ENCODE measurements at regions not wholly inside any gene's neighbourhood (a gene's known extent, or its start where the extent isn't known, plus 50 kb on each side); places are given as distances from the start of the nearest gene placed in this dataset.

DNA sequence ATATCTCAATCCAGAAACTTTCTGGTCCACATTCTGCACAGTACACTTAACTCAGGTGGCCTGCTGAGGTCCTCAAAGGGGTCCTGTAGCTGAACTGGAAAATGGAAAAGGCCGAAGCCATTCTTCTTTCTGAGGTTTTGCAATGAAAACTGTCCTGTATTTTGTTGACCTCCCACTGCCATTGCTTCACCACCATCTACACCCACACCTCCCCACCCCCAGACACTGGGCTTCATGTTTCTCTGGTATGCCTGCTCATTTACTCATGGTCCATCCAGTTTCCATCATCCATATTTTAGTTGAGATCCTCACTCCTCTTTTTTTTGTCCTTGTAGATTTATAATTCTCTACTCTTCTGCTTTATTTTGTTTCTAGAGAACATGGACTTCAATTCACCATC lies 115.7 kb upstream of the SLC24A5 start:
- Histone ChIP-seq H3K4ac (ENCODE audit: low read depth, low read length) (no peak overlapping the region), H3K18ac (ENCODE audit: low read length) (no peak overlapping the region), H3K36me3 (ENCODE audit: control insufficient read depth in 1 of 2, insufficient read depth in 2 of 2, low read length in 2 of 2) (no peaks in the 10 kb centered on the region), H2BK5ac (ENCODE audit: low read depth, low read length, poor library complexity) (no peak overlapping the region), H3K27ac (ENCODE audit: low read depth, low read length) (no peak overlapping the region), H3K9ac (ENCODE audit: low read length) (no peak overlapping the region), H3K79me1 (ENCODE audit: low read length) (no peaks in the 10 kb centered on the region), H3K79me2 (ENCODE audit: control insufficient read depth, insufficient read depth, low read length, poor library complexity) (no peaks in the 10 kb centered on the region), H2BK120ac (ENCODE audit: insufficient read depth, low read length, poor library complexity) (no peak overlapping the region), H4K12ac (ENCODE audit: low read depth, low read length) (no peak overlapping the region), H3K4me2 (ENCODE audit: low read length) (no peak overlapping the region), H3K14ac (ENCODE audit: low read length) (no peak overlapping the region), H2BK12ac (ENCODE audit: low read length) (no peak overlapping the region), H3K9me3 (ENCODE audit: insufficient read depth, low read depth, low read length) (peaks cover 2% of the 10 kb centered on the region), H2AFZ (ENCODE audit: insufficient read depth, low read length, poor library complexity) (no peak overlapping the region), H4K91ac (ENCODE audit: low read depth, low read length) (no peak overlapping the region), H3K4me3 (ENCODE audit: low read depth, low read length) (no peak overlapping the region), H3K4me1 (ENCODE audit: control insufficient read depth in 1 of 2, insufficient read depth in 2 of 2, low read length in 2 of 2) (peaks cover 0 to 2% of the 10 kb centered on the region in 2 experiments), H2AK5ac (ENCODE audit: low read length) (no peak overlapping the region), H3K23ac (ENCODE audit: low read length) (no peak overlapping the region), H3K27me3 (ENCODE audit: insufficient read depth, low read length) (no peaks in the 10 kb centered on the region), H4K8ac (ENCODE audit: low read depth, low read length) (no peak overlapping the region)
- no peak for DNase-seq
- no CpG with 5 or more reads among the region's 1 CpG for WGBS (ENCODE audit: extremely low coverage, insufficient coverage, insufficient read length)

DNA sequence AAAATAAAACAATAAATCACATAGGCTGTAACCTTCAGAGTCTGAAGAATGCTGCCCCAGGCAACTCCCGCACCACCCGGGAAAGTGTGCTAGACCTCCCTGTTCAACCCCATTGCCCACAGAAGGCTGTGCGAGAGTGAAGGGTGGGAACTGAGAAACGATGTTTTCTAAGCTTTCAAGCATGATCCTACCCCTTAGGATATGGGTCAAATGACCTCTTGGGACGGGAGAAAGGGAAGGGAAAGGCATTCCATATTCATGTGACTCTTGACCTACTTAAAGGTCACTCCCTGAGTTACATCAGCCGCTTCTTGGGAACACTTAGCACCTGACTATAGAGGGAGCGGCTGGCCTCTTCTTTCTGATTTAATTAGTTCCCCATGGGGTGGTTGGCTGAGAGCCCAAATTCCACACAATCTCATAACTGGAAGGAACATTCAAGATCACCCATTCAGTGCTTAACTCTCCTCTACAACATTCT lies 114.7 kb upstream of the SLC24A5 start:
- Histone ChIP-seq H4K8ac (ENCODE audit: low read depth, low read length) (no peak overlapping the region), H3K14ac (ENCODE audit: low read length) (no peak overlapping the region), H3K79me1 (ENCODE audit: low read length) (no peaks in the 10 kb centered on the region), H3K4me2 (ENCODE audit: low read length) (no peak overlapping the region), H3K79me2 (ENCODE audit: control insufficient read depth, insufficient read depth, low read length, poor library complexity) (no peaks in the 10 kb centered on the region), H3K36me3 (ENCODE audit: control insufficient read depth in 1 of 2, insufficient read depth in 2 of 2, low read length in 2 of 2) (no peaks in the 10 kb centered on the region), H2BK12ac (ENCODE audit: low read length) (no peak overlapping the region), H3K9ac (ENCODE audit: low read length) (no peak overlapping the region), H2AK5ac (ENCODE audit: low read length) (no peak overlapping the region), H4K12ac (ENCODE audit: low read depth, low read length) (no peak overlapping the region), H3K27ac (ENCODE audit: low read depth, low read length) (no peak overlapping the region), H3K4me3 (ENCODE audit: low read depth, low read length) (no peak overlapping the region), H3K9me3 (ENCODE audit: insufficient read depth, low read depth, low read length) (peaks cover 2% of the 10 kb centered on the region), H3K4ac (ENCODE audit: low read depth, low read length) (no peak overlapping the region), H2BK120ac (ENCODE audit: insufficient read depth, low read length, poor library complexity) (no peak overlapping the region), H4K91ac (ENCODE audit: low read depth, low read length) (no peak overlapping the region), H2AFZ (ENCODE audit: insufficient read depth, low read length, poor library complexity) (no peak overlapping the region), H3K23ac (ENCODE audit: low read length) (no peak overlapping the region), H3K4me1 (ENCODE audit: control insufficient read depth in 1 of 2, insufficient read depth in 2 of 2, low read length in 2 of 2) (peaks cover 0 to 2% of the 10 kb centered on the region in 2 experiments), H3K18ac (ENCODE audit: low read length) (no peak overlapping the region), H3K27me3 (ENCODE audit: insufficient read depth, low read length) (no peaks in the 10 kb centered on the region), H2BK5ac (ENCODE audit: low read depth, low read length, poor library complexity) (no peak overlapping the region)
- no peak for DNase-seq
- WGBS (ENCODE audit: extremely low coverage, insufficient coverage, insufficient read length), result no CpG with 5 or more reads among the region's 7 CpGs

DNA sequence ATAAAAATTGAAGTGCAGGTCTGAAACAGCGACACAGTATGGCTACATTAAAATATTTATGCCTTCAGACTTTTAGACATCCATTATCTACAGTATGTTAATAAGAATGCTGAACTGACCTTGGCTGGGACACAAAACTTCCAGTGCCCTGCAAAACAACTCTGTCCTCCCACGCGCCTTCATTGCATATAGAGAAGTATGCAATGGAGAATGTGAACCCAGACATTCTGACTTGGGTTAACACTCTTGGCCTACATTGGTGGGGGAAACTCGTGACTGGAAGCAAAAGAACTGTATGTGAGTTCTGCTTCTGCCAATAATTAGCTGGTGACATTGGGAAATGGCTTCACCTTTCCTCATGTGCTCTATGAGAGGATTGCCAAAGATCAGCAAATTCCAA lies 110.5 kb upstream of the SLC24A5 start:
- no peak overlapping the region for H2AFZ ChIP-seq (ENCODE audit: insufficient read depth, low read length, poor library complexity)
- H3K14ac ChIP-seq (ENCODE audit: low read length), result no peak overlapping the region
- no peaks in the 10 kb centered on the region for H3K79me1 ChIP-seq (ENCODE audit: low read length)
- H2BK120ac ChIP-seq (ENCODE audit: insufficient read depth, low read length, poor library complexity), result no peak overlapping the region
- H3K23ac ChIP-seq (ENCODE audit: low read length), result no peak overlapping the region
- H4K8ac ChIP-seq (ENCODE audit: low read depth, low read length), result no peak overlapping the region
- H3K27me3 ChIP-seq (ENCODE audit: insufficient read depth, low read length), result no peaks in the 10 kb centered on the region
- H4K91ac ChIP-seq (ENCODE audit: low read depth, low read length), result no peak overlapping the region
- peaks cover 2% of the 10 kb centered on the region for H3K9me3 ChIP-seq (ENCODE audit: insufficient read depth, low read depth, low read length)
- H3K4me1 ChIP-seq (ENCODE audit: control insufficient read depth in 1 of 2, insufficient read depth in 2 of 2, low read length in 2 of 2), result peaks cover 0 to 5% of the 10 kb centered on the region in 2 experiments
- no peak overlapping the region for H2BK12ac ChIP-seq (ENCODE audit: low read length)
- H3K18ac ChIP-seq (ENCODE audit: low read length), result no peak overlapping the region
- WGBS (ENCODE audit: extremely low coverage, insufficient coverage, insufficient read length), result no CpG with 5 or more reads among the region's 4 CpGs
- no peak for DNase-seq
- H2BK5ac ChIP-seq (ENCODE audit: low read depth, low read length, poor library complexity), result no peak overlapping the region
- no peak overlapping the region for H4K12ac ChIP-seq (ENCODE audit: low read depth, low read length)
- no peak overlapping the region for H3K4me3 ChIP-seq (ENCODE audit: low read depth, low read length)
- no peak overlapping the region for H2AK5ac ChIP-seq (ENCODE audit: low read length)
- no peak overlapping the region for H3K9ac ChIP-seq (ENCODE audit: low read length)
- H3K79me2 ChIP-seq (ENCODE audit: control insufficient read depth, insufficient read depth, low read length, poor library complexity), result no peaks in the 10 kb centered on the region
- no peak overlapping the region for H3K4ac ChIP-seq (ENCODE audit: low read depth, low read length)
- H3K27ac ChIP-seq (ENCODE audit: low read depth, low read length), result no peak overlapping the region
- no peaks in the 10 kb centered on the region for H3K36me3 ChIP-seq (ENCODE audit: control insufficient read depth in 1 of 2, insufficient read depth in 2 of 2, low read length in 2 of 2)
- no peak overlapping the region for H3K4me2 ChIP-seq (ENCODE audit: low read length)

DNA sequence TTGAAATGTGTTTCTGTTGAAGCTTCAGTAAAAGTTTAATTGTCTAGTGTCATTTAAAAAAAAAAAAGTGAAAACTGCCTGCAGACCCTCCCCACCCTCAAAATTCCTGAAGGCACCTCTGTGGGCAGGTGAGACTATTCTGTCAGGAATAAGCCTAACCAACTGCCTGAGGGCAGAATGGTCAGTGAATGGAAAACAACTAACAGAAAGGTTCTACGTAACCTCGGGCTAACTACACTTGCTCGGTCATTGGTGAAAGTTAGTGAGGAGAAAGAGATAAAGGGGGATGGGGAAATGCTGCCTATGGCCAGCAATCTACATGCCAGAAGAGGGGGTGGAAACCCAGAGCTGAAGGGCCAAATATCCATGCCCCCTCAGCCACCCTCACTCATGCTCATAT lies 108.6 kb upstream of the SLC24A5 start:
- Histone ChIP-seq H2BK12ac (ENCODE audit: low read length) (no peak overlapping the region), H3K27ac (ENCODE audit: low read depth, low read length) (no peak overlapping the region), H3K27me3 (ENCODE audit: insufficient read depth, low read length) (no peaks in the 10 kb centered on the region), H3K4me3 (ENCODE audit: low read depth, low read length) (no peak overlapping the region), H3K4ac (ENCODE audit: low read depth, low read length) (no peak overlapping the region), H2AK5ac (ENCODE audit: low read length) (no peak overlapping the region), H3K9ac (ENCODE audit: low read length) (no peak overlapping the region), H3K36me3 (ENCODE audit: control insufficient read depth in 1 of 2, insufficient read depth in 2 of 2, low read length in 2 of 2) (no peaks in the 10 kb centered on the region), H3K79me1 (ENCODE audit: low read length) (no peaks in the 10 kb centered on the region), H3K4me2 (ENCODE audit: low read length) (no peak overlapping the region), H3K9me3 (ENCODE audit: insufficient read depth, low read depth, low read length) (no peaks in the 10 kb centered on the region), H4K91ac (ENCODE audit: low read depth, low read length) (no peak overlapping the region), H2BK120ac (ENCODE audit: insufficient read depth, low read length, poor library complexity) (no peak overlapping the region), H2BK5ac (ENCODE audit: low read depth, low read length, poor library complexity) (no peak overlapping the region), H4K12ac (ENCODE audit: low read depth, low read length) (no peak overlapping the region), H3K23ac (ENCODE audit: low read length) (no peak overlapping the region), H3K14ac (ENCODE audit: low read length) (no peak overlapping the region), H2AFZ (ENCODE audit: insufficient read depth, low read length, poor library complexity) (no peak overlapping the region), H3K18ac (ENCODE audit: low read length) (no peak overlapping the region), H3K4me1 (ENCODE audit: control insufficient read depth in 1 of 2, insufficient read depth in 2 of 2, low read length in 2 of 2) (peaks cover 0 to 5% of the 10 kb centered on the region in 2 experiments), H4K8ac (ENCODE audit: low read depth, low read length) (no peak overlapping the region), H3K79me2 (ENCODE audit: control insufficient read depth, insufficient read depth, low read length, poor library complexity) (no peaks in the 10 kb centered on the region)
- DNase-seq, result no peak
- no CpG with 5 or more reads among the region's 3 CpGs for WGBS (ENCODE audit: extremely low coverage, insufficient coverage, insufficient read length)

All from trophoblast cell (in vitro differentiated cells and primary cell).